Activated CD4-positive, CD25-positive, alpha-beta regulatory T cell treated with anti-CD3 and anti-CD28 coated beads, Interleukin-2, amount 50 U/mL, for 24 hours (primary cell): ENCODE measurements at regions not wholly inside any gene's neighbourhood (a gene's known extent, or its start where the extent isn't known, plus 50 kb on each side); places are given as distances from the start of the nearest gene placed in this dataset.
"Not testable (repeated sequence)": the region's sequence is repeated elsewhere in the genome, so short reads cannot be mapped to it uniquely, and the experiment has no call there.

ENCODE experiments used
- ATAC-seq, 2 donors: fragments of 150-1000 bp; cut with Tn5 transposase; one replicate each; pipeline ENCODE4 v1.10.0; 2021; ENCODE audit warnings: mild to moderate bottlenecking in 1 of 2, moderate library complexity in 1 of 2

DNA sequence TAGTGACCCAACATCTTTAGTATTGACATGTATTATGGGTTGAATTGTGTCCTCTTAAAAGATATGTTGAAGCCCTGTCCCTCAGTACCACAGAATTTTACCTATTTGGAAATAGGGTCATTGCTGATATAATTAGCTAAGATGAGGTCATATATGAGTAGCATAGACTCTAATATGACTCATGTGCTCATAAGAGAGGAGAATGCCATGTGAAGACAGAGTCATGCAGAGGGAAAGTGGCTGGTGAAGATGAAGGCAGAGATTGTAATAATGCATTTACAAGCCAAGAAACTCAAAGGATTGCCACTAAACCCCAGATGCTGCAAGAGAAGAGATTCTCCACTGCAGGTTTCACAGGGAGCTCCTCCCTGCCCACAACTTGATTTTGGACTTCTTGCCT, 496.4 kb downstream of the KIF20B start:
- no peak for ATAC-seq

- no peak for ATAC-seq
Measured at GRCh38 chr10:90199093-90199492, 497.7 kb downstream of the KIF20B start.

GRCh38 chr10:90199513-90199912, 498.1 kb downstream of the KIF20B start:
- ATAC-seq = no peak

- no peak for ATAC-seq
Measured at GRCh38 chr10:90204131-90204955, 503.0 kb downstream of the KIF20B start.

DNA sequence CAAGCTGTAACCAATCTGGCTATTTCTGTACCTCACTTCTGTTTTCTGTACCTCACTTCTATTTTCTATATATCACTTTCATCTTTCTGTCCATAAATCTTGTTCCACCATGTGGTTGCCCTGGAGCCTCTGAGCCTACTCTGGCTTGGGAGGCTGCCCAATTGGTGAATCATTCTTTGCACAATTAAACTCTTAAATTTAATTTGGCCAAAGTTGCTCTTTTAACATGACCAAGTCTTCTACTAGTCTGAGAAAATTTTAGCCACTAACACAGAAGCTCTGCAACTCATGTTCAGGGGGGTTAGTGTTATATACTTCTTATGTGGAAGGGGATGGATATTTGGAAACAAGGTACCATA, 503.5 kb downstream of the KIF20B start:
- ATAC-seq = no peak

DNA sequence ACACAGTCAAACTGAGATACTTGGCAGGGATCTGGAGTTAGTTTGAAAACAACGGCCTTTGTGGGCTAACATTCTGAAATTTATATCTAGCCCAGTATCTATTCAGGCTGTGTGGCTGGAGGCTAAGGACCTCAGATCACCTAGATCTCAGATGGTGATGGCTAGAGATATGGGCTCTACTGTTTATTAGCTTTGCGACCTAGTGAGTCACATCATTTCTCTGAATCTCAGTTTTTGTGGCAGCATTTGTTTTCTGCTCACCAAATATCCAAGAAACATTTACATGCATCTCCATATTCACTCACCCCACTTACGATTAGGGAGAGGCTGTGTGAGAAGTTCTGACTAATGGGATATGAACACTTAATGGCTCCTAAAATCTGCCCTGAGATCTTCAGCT, 503.9 kb downstream of the KIF20B start:
- no peak for ATAC-seq

- no peak for ATAC-seq
Measured at GRCh38 chr10:90213346-90213745, 512.0 kb downstream of the KIF20B start.

DNA sequence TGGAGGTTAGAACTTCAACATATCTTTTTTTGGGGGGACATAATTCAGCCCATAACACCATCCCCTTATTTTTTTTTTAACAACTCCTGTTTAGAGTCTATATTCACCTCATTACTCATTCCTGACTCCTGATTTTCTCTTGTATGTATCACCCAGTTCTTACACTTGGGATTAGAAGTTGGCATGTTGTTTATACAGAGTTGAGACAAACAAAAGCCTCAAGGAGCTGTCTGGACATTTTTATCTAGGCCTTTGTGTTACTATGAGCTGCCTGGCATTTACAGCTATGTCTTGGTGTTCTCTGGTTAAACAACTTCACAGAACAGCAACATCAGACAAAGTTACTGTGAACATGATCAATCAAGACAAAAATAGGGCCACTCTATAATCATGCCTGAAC, 517.5 kb downstream of the KIF20B start:
- ATAC-seq = no peak

DNA sequence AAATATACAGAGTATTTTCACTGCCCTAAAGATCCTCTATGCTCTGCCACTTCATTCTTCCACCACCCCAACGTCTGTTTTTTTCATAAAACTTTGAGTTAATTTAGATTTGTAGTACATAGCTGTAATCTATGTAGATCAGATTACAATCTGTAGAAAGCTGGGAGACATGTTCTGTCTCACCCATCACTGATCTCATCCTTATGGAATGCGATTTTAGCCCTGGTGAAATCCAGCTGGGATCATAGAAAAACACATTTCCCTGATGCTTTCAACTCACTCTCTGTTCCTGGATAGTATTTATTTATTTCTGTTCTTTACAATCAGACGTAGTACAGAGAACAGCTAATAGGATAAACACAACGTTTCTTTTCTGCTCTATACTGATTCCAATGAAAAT, 521.0 kb downstream of the KIF20B start:
- no peak for ATAC-seq

- no peak for ATAC-seq
Measured at GRCh38 chr10:90222939-90223338, 521.5 kb downstream of the KIF20B start.

DNA sequence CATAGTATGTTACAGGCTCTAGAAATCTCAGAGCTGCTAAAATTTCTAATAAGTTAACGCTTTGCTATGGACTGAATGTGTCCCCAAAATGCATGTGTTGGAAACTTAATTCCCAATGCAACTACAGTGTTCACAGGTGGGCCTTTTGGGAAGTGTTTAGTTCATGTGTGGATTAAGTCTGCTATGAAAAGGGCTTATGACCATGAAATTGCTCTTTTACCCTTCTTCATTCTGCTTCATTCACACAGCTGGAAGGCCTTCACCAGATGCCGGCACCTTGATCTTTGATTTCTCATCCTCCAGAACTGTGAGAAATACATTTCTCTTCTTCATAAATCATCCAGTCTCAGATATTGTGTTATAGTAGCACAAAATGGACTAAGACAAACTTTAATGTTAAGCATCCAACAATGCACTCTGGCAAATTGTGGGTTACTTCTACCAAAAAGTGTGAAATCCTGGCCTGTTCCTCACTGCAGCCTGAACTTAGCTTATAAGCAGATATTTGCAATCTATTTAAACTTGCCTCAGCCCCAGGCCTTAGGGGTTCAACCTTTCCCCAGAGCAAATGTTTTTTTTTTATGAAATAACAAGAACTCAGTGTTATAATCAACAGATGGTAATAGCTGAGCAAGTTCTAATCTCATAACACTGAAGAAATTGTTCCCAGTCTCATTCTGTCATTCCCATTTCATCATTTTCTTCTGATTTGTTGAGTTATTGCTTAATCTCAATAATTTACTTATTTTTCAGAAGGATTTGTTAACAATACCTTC, 523.6 kb downstream of the KIF20B start:
- ATAC-seq = no peak

DNA sequence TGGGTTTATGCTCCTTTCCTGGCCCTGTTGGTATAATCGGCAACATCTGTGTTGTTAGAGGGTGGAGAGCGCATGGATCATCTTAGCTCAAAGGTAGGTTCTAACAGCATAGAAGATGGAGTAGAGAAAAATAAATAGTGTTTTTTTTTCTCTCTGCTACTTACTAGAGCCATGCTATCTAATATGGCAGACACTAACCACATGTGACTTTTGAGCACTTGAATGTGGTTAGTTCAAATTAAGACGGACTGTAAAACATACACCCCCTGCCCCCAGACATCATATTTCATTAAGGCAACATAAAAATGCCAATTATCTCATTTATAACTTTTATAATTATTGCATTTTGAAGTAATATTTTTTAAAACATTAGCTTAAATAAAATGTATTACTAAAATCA, 525.1 kb downstream of the KIF20B start:
- ATAC-seq = no peak

DNA sequence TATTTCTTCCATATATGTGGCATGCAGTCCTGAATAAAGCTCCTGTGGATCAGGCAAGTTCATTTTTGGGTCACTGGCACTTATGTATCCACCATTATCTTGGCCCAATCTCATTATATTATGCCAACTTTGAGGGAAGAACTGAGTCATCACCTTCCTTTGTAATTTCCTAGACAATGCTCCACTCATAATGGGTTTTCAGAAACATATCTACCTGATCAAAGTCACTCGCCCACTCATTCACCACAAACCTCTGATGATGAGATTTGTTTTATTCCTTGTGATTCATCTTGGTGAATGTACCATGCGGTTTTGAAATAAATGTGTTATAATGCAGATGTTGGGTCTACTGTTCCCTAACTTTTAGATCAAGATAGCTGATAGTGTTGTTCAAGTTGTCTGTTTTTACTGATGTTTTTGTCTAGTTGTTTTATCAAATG, 525.8 kb downstream of the KIF20B start:
- peak; percentile 60 to 73 for ATAC-seq

- no peak for ATAC-seq
Measured at GRCh38 chr10:90227786-90228185, 526.4 kb downstream of the KIF20B start.

GRCh38 chr10:90229486-90229885, 528.1 kb downstream of the KIF20B start:
- no peak for ATAC-seq

GRCh38 chr10:90233805-90234204, 532.4 kb downstream of the KIF20B start:
- ATAC-seq = not testable (repeated sequence)

GRCh38 chr10:90245623-90246022, 544.2 kb downstream of the KIF20B start:
- no peak for ATAC-seq

DNA sequence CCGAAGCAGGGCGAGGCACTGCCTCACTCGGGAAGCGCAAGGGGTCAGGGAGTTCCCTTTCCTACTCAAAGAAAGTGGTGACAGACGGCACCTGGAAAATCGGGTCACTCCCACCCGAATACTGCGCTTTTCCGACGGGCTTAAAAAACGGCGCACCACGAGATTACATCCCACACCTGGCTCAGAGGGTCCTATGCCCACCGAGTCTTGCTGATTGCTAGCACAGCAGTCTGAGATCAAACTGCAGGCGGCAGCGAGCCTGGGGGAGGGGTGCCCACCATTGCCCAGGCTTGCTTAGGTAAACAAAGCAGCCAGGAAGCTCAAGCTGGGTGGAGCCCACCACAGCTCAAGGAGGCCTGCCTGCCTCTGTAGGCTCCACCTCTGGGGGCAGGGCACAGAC, 549.4 kb downstream of the KIF20B start:
- not testable (repeated sequence) for ATAC-seq

DNA sequence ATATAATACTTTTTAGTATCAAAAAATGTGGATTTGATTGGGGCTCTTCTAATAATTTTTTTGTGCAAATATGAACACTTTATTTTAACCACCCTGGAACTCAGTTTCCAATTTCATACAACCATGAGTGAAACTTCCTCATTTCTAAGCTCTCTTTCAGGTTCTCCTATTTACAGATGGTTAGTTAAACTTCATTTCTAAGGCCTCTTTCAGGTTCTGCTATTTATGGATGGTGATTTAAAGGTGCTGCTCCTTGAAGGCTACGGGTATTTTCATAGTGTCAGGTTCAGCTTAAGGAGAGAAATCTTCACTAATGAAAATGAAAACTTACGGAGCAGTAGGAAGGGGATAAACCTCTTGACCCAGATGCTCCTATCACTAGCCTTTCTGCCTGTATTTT, 568.3 kb downstream of the KIF20B start:
- no peak for ATAC-seq

DNA sequence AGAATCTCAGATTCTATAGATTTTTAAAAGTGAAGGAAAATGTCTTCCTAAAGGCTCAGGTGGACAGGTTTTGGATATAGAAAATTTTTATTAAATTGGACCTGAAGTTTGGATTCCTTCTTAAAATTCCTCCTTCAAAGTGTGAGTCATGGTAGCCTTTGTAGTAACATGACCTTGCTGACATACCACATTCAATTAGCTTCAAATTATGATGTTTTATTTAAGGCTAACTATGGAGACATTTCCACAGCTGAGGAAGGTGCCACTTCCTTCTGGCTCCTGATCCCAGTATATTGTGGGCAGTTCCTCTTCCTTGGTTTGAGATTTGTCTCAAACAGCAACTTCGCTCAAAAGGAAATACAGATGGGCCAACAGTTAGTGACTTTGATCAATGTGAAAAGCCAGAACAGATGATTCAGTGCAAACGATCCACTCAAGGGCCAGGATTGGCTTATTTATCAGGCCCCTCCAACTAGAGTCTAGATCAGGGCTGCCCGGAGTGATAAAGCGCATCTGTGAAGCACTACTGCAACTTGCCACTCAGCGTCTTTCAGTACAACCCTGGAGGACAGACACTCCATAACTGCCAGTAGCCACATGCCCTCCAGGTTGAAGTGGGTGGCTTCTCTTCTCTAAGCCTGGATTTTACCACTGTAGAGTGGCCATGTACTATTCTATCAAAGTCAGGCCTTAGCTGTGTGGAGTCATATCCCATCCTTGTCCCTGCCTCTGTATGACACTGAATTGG, 573.5 kb downstream of the KIF20B start:
- ATAC-seq = no peak

GRCh38 chr10:90276894-90277475, 575.6 kb downstream of the KIF20B start:
- no peak for ATAC-seq

DNA sequence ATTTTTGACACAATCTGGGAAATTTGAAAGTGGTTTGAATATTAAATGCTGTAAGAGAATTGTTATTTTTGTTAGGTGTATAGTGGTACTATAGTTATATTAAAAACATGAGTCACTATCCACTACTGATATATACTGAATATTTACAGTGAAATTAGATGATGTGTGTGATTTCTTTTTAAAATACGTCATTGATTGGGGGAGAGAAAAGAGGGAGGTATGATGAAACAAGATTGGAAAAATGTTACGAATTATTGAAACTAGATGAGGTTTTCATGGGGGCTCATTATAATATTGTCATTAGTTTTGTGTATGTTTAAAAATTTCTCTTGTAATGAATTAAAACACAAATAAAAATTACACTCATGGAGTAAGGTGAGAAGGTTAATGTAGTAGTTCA, 571.4 kb downstream of the HTR7 start:
- no peak for ATAC-seq

- ATAC-seq = no peak
Measured at GRCh38 chr10:90286941-90287340, 570.9 kb downstream of the HTR7 start.
